Testis (tissue), 2 donors: ENCODE measurements at regions not wholly inside any gene's neighbourhood (a gene's known extent, or its start where the extent isn't known, plus 50 kb on each side); places are given as distances from the start of the nearest gene placed in this dataset.

Experiments used
- CTCF ChIP-seq, 3 experiments: fragments of 450-650 bp in 2 of 3; fragments of 200-600 bp in 1 of 3; sonication (generic) in 1 of 3; IDR thresholded peaks; one replicate each; pipeline ENCODE4 v1.5.1; 2016 to 2019; ENCODE audit warnings: antibody characterized with exemption in 3 of 3, mild to moderate bottlenecking in 2 of 3, moderate library complexity in 1 of 3
- POLR2A ChIP-seq: fragments of 450-650 bp; IDR thresholded peaks from one replicate; pipeline ENCODE4 v1.6.1; 2017; ENCODE audit warnings: antibody characterized with exemption, mild to moderate bottlenecking, moderate library complexity

- TF ChIP-seq CTCF (IDR thresholded peaks at IDR 0.05) (no peak), POLR2A (no peak)
Observed at GRCh38 chr12:62082448-62082847, 177.8 kb upstream of the USP15 start.
